NCI-H524 treated with DMSO at 0.1 percent for 48 hours (cell line): ENCODE measurements at regions not wholly inside any gene's neighbourhood (a gene's known extent, or its start where the extent isn't known, plus 50 kb on each side); places are given as distances from the start of the nearest gene placed in this dataset.

Source experiments
- DNase-seq: peaks from one replicate; lab custom pipeline; 2025; lab: John Stamatoyannopoulos, UW

DNA sequence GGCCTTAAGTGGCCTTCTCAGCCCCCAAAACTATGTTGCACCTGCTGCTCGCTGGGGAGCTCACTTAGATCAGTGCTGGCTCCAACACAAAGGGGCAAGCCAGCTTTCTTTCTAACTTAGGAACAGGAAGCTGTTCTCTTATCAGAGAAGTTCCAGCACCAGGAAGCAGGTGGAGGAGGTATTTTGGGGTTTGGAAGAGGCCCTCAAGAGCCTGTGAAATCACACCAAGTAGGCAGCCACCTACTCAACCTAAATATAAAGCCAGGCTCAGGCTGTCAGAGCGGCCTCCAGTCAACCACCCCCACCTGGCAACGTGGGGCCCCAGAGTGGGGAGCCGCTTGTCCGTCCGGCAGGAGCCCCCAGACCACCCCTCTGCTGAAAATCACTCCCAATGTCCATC, 152.8 kb downstream of the OLFM1 start:
- DNase-seq, result no peak

DNA sequence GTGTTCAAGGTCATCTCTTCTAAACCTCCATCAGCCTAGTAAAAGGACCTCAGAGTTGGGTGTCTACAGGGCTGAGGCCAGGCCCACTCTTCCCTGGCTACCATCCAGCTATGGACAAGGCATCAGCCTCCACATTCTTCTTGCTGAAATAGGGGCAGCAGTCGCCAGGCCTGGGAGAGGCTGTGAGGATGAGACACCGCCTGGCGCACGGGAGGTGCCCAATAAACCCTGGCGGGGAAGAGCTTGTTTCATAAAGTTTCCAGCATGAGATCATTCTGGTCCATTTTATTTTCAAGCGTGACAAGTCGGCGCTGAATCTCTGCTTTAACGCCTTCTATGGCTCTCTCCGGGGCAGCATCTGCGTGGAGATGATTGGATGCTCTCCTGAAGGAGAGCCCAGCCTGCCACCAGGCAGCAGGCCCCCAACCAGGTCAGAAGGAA, 153.4 kb downstream of the OLFM1 start:
- DNase-seq, result no peak

DNA sequence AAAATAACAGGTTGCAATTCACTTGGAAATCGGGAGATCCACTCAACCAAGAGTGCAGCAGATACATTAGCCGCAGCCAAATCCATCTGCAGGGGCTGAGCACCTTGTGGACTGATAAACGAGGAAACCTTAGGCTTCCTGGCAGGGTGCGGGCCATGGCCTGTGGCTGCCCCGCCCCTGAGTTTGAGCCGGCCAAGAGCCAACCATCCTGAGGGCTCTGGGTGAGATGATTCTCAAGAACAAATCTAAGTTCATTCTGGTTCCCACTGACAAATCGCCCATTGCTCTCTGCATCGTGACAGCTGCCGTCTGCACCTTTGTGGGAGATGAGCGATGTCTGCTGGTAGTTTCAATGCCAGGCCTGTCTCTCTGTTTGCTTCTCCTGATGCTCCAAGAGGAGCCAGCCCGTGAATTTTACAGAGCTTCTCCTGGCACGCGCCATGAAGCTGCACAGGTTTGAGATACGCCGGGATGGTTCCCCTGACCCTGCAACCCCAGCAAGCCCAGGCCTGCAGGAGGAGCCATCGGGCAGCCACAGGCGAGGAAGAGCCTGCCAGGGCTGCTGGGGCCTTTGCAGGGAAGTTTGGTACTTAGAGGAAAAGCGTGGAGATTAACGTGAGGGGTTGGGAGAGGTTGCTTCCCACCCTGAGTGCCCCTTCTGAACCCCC, 154.0 kb downstream of the OLFM1 start:
- DNase-seq, result no peak

DNA sequence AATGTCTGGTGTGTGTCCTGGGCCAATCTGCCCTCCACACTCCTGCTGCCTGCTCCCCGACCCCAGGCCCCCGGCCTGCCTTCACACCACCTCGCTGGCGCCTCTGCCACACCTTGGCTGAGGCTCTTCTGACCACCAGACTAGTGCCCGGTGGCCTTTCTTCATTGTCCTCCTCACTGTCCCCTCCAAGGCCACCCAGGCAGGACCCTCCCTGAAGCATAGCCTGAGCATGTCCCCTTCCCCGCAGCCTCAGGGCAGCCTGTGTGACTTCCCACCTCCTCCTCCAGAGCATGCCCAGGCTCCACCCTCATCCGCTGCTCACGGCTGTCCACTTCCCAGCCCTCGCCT, 154.6 kb downstream of the OLFM1 start:
- DNase-seq, result no peak

DNA sequence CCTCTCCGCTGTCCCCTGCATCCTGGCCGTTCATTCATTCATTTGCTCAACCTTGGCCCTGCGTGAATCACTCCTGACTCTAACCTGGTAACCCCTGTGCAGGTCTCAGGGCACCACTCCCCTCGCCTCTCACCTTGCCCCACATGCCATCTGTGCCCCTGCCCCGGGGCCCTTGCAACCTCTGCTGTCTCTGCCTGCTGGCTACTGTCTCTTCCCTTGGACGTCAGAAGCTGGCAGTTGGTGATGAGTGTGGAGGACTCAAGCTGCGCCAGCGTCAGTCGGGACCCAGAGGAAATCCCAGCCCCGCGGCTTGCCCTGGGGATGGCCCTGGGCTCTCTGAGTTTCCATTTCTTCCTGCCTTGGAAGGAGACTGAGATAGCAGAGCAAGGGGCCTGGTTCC, 154.9 kb downstream of the OLFM1 start:
- no peak for DNase-seq

DNA sequence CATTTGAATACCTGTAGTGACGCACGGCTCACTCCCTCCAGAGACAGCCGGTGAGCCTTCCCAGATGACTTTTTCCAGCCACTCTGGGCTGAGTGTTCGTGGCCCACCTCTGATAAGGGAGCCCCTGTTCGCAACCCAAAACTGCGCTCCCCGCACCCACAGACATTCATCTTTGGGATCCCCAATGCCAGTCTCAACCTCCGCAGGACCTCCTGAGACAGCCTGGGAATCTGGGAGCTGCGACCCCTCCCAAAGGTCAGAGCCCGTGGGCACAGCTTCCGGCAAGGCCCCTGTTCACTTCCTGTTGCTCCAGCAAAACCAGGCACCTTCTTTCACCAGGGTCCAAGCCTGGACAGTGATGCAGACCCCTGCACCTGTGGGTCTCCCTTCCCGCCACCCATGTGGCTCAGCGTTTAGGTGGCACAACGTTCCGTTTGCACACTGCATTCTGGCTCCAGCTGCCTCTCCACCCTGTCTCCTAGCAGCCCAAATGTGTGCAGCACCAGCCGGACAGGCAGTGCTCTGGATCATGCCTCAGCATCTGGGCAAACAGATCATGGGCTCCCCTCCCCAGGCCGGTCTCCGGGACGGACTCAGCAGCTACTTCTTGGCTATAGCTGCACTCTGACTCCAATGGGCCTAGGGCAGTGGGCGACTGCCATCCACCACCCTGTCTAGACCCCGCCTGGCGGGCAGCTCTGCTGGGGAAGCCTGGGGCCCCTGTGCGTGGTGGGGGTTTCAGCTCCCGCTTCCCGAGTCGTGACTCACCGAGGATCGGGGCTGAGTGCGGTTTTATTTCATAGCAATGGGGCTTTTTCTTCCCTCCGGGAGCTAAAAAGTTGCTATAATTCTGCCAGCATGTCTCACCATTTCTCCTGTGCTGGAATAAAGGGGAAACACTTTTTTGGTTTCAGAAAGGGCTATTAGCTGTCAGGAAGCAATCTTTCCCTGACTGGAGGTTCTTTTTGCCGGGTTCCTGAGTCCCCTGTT, 156.0 kb downstream of the OLFM1 start:
- DNase-seq, result no peak

DNA sequence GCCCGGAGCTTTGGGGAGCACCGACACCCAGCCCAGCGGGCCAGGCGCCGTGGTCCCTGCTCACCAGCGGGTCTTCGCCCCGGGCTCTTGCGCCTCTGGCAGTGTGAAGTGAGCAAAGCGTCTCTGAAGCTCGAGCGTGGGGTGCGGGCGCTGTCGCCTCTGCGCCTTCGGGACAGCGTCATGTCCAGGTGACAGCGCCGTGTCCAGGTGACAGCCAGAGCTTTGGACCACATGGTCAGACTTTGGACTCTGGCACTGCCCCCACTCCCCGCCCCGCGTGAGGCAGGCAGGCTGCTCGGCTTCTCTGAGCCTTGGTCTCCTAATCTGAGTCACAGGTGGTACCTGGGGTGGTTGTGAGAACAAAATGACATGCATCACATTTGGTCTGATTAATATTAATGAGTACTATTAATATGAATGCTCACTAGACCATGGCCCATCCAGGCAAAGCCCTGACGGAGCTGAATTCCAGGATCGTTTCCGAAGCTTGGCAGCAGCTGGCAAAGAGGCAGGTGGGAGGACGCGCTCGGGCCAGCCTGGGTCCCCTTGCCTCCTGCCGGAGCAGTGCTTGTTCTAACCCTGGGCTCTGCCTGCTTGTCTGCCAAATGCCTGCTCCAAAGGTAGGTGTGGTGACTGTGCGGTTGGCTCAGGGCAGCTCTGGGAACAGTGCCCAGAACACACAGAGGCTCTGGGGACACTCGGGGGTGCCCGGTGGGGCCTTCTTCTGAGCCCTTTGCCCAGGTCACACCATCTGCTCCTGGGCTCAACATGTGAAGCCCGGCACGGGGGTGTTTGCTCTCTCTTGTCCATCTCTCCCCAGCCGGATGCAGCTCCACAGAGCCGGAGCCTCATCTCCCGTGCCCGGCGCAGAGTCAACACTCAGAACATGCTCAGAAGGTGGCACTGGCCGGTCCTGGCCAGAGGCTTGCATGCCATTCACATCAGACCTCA, 157.1 kb downstream of the OLFM1 start:
- peak; percentile 44 for DNase-seq

DNA sequence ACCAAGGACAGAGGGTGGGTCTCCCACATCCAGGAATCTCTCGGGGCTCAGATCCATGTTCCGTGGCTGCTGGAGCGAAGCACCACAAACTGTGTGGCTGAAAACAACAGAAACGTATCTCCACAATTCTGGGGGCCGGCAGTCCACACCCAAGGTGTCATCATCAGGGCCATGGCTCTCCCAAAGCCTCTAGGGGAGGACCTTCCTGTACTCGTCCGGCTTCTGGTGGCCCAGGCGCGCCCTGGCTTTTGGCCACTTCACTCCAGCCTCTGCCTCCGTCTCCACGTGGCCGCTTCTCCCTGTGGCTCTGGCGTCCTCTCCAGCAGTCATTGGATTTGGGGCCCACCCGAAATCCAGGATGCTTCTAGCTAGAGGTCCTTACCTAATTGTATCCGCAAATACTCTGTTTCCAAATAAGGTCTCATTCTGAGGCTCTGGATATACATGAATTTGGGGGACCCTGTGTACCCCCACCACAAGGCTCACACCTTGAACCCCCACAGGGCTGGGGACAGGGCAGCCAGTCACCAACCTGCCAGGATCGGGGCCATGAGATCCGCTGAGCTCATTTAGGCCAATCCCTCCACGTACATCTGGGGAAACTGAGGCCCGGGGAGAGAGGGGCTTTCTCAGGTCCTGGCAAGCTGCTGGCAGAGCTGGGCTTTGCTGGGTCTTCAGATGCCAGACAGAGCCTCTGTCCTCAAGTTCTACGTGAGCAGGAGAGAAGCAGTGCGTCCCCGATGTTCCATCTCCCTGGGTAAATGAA, 158.2 kb downstream of the OLFM1 start:
- DNase-seq, result no peak

DNA sequence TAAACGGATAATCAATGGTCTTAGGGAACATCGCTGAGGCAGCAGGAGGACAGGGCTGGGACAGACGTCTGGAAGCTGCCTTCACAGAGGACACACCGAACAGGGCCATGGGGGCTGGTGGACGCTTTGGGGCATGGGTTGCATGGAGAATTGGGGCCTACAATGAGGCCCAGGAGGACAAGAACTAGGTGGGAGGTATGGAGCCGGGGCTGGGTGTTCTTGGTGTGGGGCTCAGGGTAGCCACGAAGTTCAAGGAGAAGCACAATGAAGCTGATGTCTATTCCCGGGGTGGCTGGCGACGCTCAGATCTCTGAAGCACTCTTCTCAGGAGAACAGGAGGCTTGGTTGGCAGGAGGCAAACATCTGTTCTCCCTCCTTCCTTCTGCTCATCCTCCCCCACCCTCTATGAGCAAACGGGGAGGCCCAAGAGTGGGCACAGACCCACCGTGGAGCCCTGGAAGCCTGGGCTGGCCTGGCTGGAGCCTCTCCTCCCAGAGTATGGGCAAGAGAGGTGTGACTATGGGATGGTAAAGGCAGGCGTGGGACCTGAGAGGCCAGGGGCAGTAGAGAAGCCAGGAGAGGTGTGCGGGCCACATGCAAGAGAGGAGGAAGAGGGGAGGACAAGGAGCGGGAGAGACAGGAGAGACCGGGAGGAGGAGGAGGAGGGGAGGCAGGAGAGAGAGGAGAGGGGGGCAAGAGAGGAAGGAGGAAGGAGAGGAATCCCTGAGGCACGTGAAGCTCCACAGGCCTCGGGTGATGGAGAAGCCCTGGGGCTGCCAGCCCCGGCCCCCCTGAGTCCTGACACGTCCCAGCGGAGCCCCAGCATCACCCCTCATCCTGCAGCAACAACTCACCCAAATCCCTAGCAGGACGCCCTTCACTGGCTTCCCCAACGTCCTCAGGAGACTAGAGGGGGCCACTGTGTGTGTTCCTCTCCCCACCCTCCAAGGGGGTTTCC, 159.1 kb downstream of the OLFM1 start:
- DNase-seq, result peak; percentile 16

DNA sequence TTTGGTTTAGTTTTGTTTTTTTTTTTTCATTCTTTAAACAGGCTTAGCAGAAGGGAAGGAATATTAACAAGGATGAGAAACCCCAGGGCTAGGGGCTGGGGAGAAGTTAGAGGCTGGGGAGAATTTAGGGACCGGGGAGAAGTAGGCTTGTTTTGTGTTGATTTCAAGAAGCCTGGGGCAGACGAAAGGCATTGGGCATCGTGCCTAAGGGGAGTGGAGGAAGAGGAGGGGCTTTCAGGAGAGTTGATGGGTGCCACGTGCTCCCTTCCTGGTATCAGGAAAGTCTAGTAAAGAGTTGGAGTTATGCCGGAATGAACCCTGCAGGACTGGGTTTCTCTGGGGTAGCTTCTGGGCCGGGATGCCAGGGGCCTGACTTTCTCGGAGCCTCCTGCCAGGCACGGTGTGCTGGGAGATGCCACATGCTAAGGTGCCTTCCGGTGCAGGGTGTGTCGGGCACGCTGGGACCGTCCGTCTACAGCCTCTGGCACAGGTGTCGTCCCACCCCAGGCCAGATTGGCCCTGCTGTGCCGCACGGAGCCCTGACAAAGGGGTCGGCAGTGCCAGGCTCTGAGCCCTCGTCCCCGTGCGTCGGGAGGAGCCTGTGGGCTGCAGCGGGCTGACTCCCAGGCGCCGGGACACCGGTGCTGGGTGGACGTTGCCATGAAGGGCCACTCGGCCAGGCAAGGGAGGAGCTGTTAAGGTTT, 159.9 kb downstream of the OLFM1 start:
- DNase-seq, result no peak

DNA sequence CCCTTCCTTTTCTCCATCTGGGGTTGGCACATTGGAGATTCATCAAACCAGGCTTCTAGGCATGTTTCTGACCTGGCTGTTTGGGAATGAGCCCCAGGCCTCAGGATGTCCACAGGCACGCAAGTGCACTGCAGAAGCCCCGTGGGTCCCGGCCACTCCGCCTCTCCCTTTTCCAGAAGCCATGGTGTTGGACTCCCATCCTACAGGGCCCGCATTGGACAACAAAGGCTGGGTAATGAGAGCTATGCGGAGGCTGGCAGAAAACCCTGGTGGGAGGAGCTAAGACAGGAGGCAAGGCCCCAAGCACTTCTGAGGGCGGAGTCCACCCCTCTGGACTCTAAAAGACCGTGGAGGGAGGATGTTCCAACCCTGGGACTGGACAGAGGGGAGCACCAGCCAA, 160.6 kb downstream of the OLFM1 start:
- DNase-seq, result no peak

DNA sequence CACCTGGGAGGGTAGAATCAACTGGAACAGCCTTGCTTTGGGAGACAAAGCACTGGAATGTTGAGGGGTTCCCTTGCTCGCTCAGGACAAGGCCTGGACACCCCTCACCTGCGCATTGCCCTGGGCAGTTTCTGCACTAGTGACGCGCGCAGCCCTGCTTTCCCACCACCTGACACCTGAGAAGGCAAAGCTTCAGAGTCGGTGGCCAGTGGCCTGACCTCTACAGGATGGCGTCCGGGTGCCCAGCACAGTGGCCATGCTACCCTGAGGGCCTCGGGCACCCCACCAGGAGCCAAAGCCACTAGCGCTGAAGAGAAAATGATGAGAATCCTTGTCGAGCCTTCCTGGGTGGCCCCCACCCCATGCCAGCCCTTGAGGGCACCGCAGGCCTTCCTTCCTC, 161.3 kb downstream of the OLFM1 start:
- DNase-seq, result no peak

DNA sequence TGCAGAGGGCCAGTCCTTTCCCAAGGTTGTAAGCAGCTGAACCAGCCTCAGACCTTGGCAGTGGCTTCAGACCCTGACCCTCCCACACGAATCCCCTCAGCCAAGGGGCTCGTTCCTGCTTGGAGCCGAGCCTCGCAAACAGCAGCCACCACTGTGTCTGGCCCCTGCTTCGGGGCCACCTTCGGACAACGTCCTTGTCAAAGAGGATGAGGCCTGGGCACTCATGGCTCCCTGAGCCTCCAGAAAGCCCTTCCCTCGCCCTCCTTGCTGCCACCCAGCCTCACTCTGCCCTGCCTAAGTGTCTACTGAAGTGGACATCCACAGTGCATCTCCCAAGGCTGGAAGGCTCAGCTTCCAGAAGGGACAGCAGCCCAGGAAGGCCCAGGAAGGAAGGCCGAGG, 161.7 kb downstream of the OLFM1 start:
- no peak for DNase-seq

DNA sequence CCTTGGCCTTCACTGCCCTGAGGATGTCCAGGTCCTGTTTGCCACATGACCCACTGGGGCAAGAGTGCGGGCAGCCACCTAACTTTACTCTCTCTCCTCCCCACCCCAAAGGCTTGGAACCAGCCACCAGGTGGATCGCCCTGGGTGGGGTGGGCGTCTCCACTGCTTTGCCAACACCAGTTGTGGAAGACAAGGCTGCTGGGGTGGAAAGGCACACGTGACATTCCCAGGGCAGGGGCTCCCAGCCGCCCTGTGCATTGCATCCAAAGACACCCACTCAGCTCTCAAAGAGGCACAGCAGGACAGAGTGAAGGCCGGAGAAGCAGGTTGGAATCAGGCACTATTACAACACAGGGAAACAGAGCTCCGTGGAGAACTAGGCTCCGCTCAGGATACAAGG, 162.2 kb downstream of the OLFM1 start:
- DNase-seq, result no peak

DNA sequence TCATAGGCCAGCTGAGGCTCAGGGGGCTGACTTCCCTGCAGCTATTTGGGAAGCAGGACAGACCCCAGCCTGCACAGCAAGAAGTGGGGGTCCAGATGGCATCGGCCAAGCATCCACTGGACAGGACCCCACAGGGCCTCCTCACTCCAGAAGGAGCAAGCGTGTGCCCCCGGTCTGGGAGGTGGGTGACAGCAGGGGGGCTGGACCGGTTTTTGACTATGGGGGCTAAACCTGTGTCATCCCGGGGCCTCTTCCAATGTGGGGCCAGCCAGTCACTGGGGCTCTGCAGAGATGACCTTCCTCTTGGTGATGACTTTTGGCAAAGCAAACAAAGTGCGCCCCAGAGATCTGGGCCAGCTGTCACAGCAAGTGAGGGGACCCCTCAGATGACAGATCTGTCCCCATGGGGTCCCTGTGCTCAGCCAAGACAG, 163.9 kb downstream of the OLFM1 start:
- no peak for DNase-seq

DNA sequence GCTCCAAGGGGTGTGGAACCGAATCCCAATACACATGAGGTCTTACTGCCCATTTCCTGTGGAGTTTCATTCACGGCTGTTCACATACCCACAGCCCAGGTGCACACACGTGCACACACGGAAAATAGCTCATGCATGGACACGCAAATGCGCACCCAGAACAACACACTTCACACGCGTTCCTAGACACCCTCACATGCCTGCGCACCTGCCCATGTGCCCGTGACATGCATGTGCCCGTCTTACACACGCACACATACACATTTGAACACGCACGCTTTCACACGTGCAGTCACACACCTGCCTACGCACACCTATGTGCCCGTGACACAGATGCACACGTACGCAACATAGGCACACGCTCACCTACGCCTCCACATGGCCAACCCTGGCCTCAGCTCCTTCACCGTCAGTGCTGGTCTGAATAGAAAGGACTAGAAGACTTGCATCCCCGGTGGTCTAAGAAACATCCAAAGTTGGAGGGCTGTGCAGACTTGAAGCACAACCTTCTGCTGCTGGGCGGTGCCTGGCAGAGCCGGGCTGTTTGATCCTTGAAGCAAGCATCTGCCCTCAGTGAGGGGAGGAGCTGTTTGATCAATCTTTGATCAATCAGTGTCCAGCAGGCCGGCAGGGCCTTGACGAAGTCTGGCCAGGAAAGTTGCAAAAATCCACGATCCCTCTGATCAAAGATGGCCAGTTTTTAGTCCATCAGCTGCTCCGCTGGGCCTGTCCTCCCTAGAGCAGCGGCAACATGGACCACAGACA, 164.7 kb downstream of the OLFM1 start:
- no peak for DNase-seq

DNA sequence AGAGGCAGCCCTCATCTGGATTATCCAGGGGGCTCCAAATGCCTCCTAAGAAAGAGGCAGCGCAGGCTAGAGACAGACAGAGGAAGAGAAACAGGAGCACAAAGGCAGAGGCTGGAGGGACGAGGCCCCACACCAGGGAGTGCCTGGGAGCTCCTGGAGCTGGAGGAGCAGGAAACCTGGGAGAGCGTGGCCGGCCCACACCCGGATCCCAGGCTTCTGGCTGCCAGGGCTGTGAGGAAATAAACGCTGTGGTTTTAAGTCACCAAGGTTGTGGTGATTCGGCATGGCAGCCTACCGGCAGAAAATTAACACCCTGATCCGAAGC, 165.5 kb downstream of the OLFM1 start:
- no peak for DNase-seq

DNA sequence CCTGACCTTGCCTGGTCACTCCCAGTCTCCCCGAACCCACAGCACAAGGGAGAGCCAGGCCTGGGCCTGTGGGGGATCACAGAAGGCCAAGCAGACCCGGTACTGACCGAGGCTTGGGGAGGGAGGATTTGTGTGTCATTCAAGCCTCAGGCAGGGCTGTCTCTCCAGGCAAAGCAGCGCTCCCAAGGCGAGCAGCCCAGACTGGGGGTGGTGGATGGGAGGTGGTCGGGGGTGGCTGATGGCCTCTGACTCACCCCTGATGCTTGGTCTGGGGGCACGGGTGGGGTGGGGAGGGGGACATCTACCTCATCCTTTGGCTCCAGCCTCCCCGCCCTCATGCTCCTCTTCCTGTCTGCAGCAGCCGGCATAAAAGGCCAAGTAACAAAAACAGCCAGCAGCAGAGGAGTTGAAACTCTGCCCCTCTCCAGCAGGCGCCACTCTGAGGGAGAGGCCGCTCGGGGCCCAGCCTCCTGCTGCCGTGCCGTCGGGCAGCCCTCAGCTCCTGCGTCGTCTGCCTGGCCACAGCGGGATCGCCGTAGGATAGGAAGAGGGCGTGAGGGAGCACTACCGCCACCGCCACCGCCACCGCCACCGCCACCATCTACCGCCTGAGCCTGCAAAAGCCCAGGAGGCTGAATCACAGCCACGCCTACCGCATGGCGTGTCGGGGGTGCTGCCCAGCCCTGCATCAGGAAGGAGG, 166.0 kb downstream of the OLFM1 start:
- DNase-seq, result no peak
